ENCODE measurements at regions not wholly inside any gene's neighbourhood (a gene's known extent, or its start where the extent isn't known, plus 50 kb on each side); places are given as distances from the start of the nearest gene placed in this dataset.
"Not testable (repeated sequence)": the region's sequence is repeated elsewhere in the genome, so short reads cannot be mapped to it uniquely, and the experiment has no call there.

- no peak for DNase-seq
Measured at GRCh38 chr2:226184540-226184939, 615.1 kb downstream of the IRS1 start.

- no peak for DNase-seq
Measured at GRCh38 chr2:226183550-226183949, 616.1 kb downstream of the IRS1 start.

- DNase-seq, result no peak
Measured at GRCh38 chr2:226183033-226183432, 616.6 kb downstream of the IRS1 start.

GRCh38 chr2:226181909-226182308, 617.7 kb downstream of the IRS1 start:
- DNase-seq, result no peak

GRCh38 chr2:226180281-226180884, 619.2 kb downstream of the IRS1 start:
- no peak for DNase-seq

- DNase-seq, result no peak
Measured at GRCh38 chr2:226179010-226179409, 620.6 kb downstream of the IRS1 start.

GRCh38 chr2:226176283-226176984, 623.2 kb downstream of the IRS1 start:
- DNase-seq, result no peak

GRCh38 chr2:226174390-226174789, 625.2 kb downstream of the IRS1 start:
- no peak for DNase-seq

GRCh38 chr2:226172939-226173338, 626.7 kb downstream of the IRS1 start:
- no peak for DNase-seq

- no peak for DNase-seq
Measured at GRCh38 chr2:226172309-226172708, 627.3 kb downstream of the IRS1 start.

GRCh38 chr2:226169751-226170581, 629.7 kb downstream of the IRS1 start:
- no peak for DNase-seq

GRCh38 chr2:226168496-226169160, 631.0 kb downstream of the IRS1 start:
- no peak for DNase-seq

GRCh38 chr2:226164512-226164911, 635.1 kb downstream of the IRS1 start:
- no peak for DNase-seq

- not testable (repeated sequence) for DNase-seq
Measured at GRCh38 chr2:226160617-226161016, 639.0 kb downstream of the IRS1 start.

GRCh38 chr2:226159875-226160479, 639.6 kb downstream of the IRS1 start:
- DNase-seq, result no peak

GRCh38 chr2:226158940-226159339, 640.7 kb downstream of the IRS1 start:
- DNase-seq, result no peak

- DNase-seq, result no peak
Measured at GRCh38 chr2:226158229-226158628, 641.4 kb downstream of the IRS1 start.

- no peak for DNase-seq
Measured at GRCh38 chr2:226155093-226155875, 644.3 kb downstream of the IRS1 start.

GRCh38 chr2:226154610-226155009, 645.0 kb downstream of the IRS1 start:
- DNase-seq, result no peak

GRCh38 chr2:226153553-226153952, 646.1 kb downstream of the IRS1 start:
- DNase-seq, result no peak

- DNase-seq, result no peak
Measured at GRCh38 chr2:226151157-226151556, 648.5 kb downstream of the IRS1 start.

GRCh38 chr2:226143091-226143490, 656.5 kb downstream of the IRS1 start:
- no peak for DNase-seq

Measured in CD4-positive, alpha-beta T cell treated with Interleukin-17A for 4 hours (primary cell).